LNCaP clone FGC (cell line): ENCODE measurements at regions not wholly inside any gene's neighbourhood (a gene's known extent, or its start where the extent isn't known, plus 50 kb on each side); places are given as distances from the start of the nearest gene placed in this dataset.
A peak's percentile ranks its signal among the peaks of the same experiment; 100 is the strongest.

Source experiments
- DNase-seq: peaks from one replicate; pipeline ENCODE4 v3.0.0-alpha.2; 2011; ENCODE audit warnings: low read depth
- H3K4me3 ChIP-seq: 2 replicates; pipeline ENCODE4 v1.5.1; 2011; ENCODE audit warnings: mild to moderate bottlenecking, low read depth, low read length, control low read depth
- TF ChIP-seq, protein P1 (sequence below): IDR thresholded peaks from 2 replicates; pipeline ENCODE4 v1.5.1; 2012; ENCODE audit warnings: mild to moderate bottlenecking; ENCODE audit not compliant: control insufficient read depth, insufficient read depth; ENCODE audit errors: extremely low read depth

DNA sequence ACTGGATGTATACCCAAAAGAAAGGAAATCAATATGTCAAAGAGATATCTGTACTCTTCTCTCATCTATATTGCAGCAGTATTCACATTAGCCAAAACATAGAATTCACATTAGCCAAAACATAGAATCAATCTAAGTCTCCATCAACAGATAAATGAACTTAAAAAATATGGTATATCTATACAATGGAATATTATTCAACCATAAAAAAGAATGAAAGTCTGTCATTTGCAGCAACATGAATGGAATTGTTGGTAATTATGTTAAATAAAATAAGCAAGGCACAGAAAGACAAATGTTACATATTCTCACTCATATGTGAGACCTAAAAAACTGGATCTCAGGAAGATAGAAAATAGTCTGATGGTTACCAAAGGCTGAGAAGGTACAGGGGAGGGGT is 212.1 kb upstream of the ZC3H15 start:
- TF ChIP-seq, protein P1, sequence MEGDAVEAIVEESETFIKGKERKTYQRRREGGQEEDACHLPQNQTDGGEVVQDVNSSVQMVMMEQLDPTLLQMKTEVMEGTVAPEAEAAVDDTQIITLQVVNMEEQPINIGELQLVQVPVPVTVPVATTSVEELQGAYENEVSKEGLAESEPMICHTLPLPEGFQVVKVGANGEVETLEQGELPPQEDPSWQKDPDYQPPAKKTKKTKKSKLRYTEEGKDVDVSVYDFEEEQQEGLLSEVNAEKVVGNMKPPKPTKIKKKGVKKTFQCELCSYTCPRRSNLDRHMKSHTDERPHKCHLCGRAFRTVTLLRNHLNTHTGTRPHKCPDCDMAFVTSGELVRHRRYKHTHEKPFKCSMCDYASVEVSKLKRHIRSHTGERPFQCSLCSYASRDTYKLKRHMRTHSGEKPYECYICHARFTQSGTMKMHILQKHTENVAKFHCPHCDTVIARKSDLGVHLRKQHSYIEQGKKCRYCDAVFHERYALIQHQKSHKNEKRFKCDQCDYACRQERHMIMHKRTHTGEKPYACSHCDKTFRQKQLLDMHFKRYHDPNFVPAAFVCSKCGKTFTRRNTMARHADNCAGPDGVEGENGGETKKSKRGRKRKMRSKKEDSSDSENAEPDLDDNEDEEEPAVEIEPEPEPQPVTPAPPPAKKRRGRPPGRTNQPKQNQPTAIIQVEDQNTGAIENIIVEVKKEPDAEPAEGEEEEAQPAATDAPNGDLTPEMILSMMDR = no peak
- DNase-seq = no peak
- H3K4me3 ChIP-seq = no peak overlapping the region

DNA sequence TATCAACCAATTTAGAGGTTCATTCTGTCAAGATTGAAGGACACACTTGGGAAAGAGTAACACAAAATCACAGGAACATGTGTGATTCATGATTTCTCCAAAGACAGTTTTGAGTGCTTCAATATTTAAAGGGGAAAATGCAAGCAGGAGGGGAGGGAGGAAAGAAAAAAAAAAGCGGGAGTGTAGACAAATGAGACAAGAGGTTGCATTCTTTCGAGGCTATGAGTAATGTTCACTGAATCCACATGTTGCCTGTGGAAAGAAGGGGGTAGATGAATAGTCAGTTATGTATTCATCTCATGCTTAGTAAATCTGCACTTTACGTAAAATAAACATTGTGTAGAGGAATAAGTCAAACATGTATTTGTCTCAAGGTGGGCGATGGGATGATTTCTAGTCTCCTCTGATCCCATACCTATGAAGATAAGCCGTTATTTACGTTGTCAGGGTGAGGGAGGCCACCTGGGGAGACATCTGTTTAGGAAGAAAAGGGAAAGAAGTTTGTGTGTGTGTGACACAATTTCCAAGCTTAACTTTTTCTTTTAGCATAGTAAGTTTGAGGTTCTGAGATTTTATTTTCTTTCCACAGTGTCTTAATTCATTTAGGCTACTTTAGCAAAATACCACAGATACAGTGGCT is 211.0 kb upstream of the ZC3H15 start:
- no peak overlapping the region for H3K4me3 ChIP-seq
- no peak for DNase-seq
- TF ChIP-seq, protein P1 = no peak

DNA sequence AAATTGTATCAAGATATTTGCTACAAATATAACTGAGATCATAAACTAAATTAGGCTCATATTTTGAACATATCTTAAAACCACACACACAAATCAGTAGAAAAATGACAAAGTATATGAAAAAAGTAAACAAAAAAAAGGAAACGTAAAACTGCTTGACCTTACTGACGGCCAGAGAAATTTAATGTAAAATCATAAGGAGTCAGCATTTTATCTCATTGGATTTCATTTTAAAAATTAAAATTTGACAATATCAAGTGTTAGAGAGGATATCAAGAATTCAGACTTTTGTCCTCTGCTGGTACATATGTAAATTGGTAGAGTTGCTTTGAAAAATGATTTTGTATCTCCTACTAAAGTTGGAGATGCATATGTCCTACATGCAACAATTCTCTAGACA is 209.2 kb upstream of the ZC3H15 start:
- DNase-seq = no peak
- TF ChIP-seq, protein P1 = no peak
- H3K4me3 ChIP-seq = no peak overlapping the region

DNA sequence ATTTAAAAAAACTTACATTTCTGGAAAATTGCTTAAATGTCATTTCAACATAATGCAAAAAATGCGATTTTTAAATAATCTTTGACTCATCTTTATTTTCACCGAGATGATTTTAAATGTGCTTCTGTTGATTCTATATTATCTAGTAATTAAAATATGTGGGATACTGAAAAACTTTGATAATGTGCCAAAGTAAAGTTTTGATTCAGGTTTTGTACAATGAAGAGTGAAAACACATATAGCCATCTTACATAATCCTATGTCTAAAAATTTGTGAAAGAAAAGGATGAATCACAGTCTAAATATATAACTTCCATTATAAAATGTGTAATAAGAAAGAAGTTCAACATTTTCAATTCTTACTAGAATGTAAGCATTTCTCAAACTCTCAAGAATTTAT is 204.3 kb upstream of the ZC3H15 start:
- H3K4me3 ChIP-seq = no peak overlapping the region
- DNase-seq = no peak
- TF ChIP-seq, protein P1 = no peak

DNA sequence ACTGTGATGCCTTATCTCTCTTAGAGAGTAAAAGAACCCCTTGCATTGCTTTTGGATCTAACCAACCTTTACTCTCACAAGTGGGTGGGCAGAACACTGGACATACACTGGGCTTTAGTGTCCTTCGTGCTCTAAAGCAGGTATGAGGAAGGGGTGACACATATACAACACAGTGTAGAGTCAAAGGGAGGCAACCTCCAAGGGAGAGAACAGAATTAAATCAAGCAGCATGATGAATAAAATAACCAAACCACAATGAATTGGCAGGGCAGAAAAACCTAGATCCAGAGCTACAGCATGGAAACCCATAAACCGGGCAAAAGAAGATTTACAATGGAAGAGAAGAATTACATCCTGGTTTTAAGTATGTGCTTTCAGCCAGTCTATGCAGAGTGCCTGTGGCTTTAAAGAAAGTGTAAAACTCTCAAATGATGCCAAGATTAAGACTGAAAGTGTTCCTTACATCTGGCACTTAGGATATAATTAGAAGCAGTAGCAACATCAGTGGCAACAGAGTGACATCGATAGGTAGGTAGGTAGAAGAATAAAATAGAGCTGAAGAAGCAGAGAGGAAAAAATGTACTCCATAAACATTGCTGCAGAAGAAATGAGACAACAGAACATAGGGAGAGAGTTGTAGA is 191.7 kb upstream of the ZC3H15 start:
- H3K4me3 ChIP-seq = no peak overlapping the region
- no peak for DNase-seq
- TF ChIP-seq, protein P1 = no peak

DNA sequence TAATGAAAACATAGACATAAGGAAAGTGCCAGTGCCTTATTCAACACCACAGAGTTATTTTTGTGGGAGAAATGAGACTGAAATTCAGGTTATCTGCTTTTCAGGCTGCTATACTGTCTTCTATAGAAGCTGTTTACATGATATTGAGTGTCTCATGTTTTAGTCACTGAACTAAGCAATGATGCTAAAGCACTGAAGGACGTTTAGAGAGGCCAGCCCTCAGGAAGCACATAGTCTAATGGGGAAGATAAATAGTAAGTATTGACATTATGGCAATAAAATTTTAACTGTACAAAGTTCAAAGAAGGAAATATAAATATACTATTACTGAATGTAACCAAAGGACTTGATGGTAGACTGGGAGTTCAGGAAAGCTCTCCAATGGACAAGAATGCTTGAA is 186.4 kb upstream of the ZC3H15 start:
- no peak overlapping the region for H3K4me3 ChIP-seq
- TF ChIP-seq, protein P1 = no peak

DNA sequence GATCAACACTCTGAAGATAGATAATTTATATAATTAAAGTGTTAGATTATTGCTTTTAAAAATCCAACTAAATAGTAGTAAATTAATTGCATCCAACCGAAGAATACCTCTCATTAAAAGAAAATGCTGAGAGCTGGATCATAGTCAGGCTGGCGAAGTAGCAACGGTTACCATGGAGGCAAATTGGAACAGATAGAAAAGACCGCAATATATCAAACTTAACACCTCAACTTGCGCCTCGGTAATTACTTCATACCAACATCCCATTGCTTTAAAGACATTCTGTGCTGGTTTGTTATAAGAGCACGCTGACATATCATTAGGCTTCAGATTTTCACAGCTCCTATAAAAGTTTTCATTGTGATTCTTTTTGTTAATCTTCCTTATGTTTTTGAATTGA is 183.8 kb upstream of the ZC3H15 start:
- TF ChIP-seq, protein P1 = no peak

More for the DNA sequence above, 186.4 kb upstream of the ZC3H15 start:
- peak; percentile 0 for DNase-seq

More for the DNA sequence above, 183.8 kb upstream of the ZC3H15 start:
- no peak for DNase-seq
- H3K4me3 ChIP-seq = no peak overlapping the region
